Smooth muscle cell (in vitro differentiated cells): ENCODE measurements at regions not wholly inside any gene's neighbourhood (a gene's known extent, or its start where the extent isn't known, plus 50 kb on each side); places are given as distances from the start of the nearest gene placed in this dataset.

Experiments
- DNase-seq: peaks from one replicate; lab custom pipeline; 2025; ENCODE audit not compliant: unreplicated experiment; lab: John Stamatoyannopoulos, UW
- H2AFZ ChIP-seq: fragments of 200-600 bp; sonication (generic); 2 replicates; pipeline ENCODE4 v1.6.0; 2016; ENCODE audit warnings: antibody characterized with exemption, low read depth, mild to moderate bottlenecking
- H3F3A ChIP-seq: fragments of 200-600 bp; sonication (generic); 2 replicates; pipeline ENCODE4 v1.6.0; 2017; ENCODE audit warnings: antibody characterized with exemption, low read depth
- H3K27ac ChIP-seq: fragments of 200-600 bp; sonication (generic); 2 replicates; pipeline ENCODE4 v1.5.1; 2016; ENCODE audit warnings: low read depth, mild to moderate bottlenecking
- H3K27me3 ChIP-seq: fragments of 200-600 bp; sonication (generic); 2 replicates; pipeline ENCODE4 v1.6.1; 2016; ENCODE audit warnings: low read depth, mild to moderate bottlenecking
- H3K36me3 ChIP-seq: fragments of 200-600 bp; sonication (generic); 2 replicates; pipeline ENCODE4 v1.5.1; 2016; ENCODE audit warnings: low read depth
- H3K4me1 ChIP-seq: fragments of 200-600 bp; sonication (generic); 2 replicates; pipeline ENCODE4 v1.5.1; 2016; ENCODE audit warnings: low read depth
- H3K4me2 ChIP-seq: fragments of 200-600 bp; sonication (generic); 2 replicates; pipeline ENCODE4 v1.6.0; 2016; ENCODE audit warnings: mild to moderate bottlenecking
- H3K4me3 ChIP-seq: fragments of 200-600 bp; sonication (generic); 2 replicates; pipeline ENCODE4 v1.5.1; 2016; ENCODE audit warnings: mild to moderate bottlenecking
- H3K79me2 ChIP-seq: fragments of 200-600 bp; sonication (generic); 2 replicates; pipeline ENCODE4 v1.6.0; 2016; ENCODE audit warnings: low read depth, mild to moderate bottlenecking
- H3K9ac ChIP-seq: fragments of 200-600 bp; sonication (generic); 2 replicates; pipeline ENCODE4 v1.6.0; 2016; ENCODE audit warnings: low read depth
- H3K9me3 ChIP-seq: fragments of 200-600 bp; sonication (generic); replicated peaks from 2 replicates; pipeline ENCODE4 v1.5.1; 2016; ENCODE audit warnings: low read depth
- H4K20me1 ChIP-seq: fragments of 200-600 bp; sonication (generic); 2 replicates; pipeline ENCODE4 v1.6.0; 2016; ENCODE audit warnings: low read depth
- WGBS: methylation state at CpG from one replicate; pipeline ENCODE4 v1.1.7; 2016; ENCODE audit warnings: low lambda C conversion rate; 5-methylcytosine and 5-hydroxymethylcytosine counted together
- TF ChIP-seq, protein P1 (sequence below): fragments of 200-600 bp; sonication (generic); IDR thresholded peaks from 2 replicates; pipeline ENCODE4 v1.5.1; 2017; ENCODE audit warnings: borderline replicate concordance, mild to moderate bottlenecking, antibody characterized with exemption; ENCODE audit not compliant: insufficient read depth, poor library complexity, severe bottlenecking

DNA sequence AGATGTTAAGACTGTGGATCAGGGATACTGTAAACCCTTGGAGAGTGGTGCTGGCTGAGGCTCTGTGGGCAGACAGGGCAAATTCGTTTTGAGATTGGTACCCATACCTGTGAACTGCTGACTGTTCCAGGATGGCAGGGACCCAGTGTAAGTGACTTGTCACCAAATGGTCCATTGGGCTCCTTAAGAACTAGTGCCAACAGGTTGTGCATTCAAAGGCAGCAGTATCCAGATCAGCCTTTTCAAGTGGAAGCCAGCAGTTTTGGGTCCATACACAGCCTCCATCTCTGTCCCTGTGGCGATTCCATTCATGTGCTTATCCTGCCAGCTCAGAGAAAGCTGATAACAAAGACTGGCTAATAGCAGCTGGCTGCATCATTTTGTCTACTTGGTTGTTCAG lies 84.0 kb upstream of the SCOC start:
- 74% methylated on average over 2 of the region's 2 CpGs for WGBS
- no peak overlapping the region for H2AFZ ChIP-seq
- TF ChIP-seq, protein P1, sequence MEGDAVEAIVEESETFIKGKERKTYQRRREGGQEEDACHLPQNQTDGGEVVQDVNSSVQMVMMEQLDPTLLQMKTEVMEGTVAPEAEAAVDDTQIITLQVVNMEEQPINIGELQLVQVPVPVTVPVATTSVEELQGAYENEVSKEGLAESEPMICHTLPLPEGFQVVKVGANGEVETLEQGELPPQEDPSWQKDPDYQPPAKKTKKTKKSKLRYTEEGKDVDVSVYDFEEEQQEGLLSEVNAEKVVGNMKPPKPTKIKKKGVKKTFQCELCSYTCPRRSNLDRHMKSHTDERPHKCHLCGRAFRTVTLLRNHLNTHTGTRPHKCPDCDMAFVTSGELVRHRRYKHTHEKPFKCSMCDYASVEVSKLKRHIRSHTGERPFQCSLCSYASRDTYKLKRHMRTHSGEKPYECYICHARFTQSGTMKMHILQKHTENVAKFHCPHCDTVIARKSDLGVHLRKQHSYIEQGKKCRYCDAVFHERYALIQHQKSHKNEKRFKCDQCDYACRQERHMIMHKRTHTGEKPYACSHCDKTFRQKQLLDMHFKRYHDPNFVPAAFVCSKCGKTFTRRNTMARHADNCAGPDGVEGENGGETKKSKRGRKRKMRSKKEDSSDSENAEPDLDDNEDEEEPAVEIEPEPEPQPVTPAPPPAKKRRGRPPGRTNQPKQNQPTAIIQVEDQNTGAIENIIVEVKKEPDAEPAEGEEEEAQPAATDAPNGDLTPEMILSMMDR = no peak

DNA sequence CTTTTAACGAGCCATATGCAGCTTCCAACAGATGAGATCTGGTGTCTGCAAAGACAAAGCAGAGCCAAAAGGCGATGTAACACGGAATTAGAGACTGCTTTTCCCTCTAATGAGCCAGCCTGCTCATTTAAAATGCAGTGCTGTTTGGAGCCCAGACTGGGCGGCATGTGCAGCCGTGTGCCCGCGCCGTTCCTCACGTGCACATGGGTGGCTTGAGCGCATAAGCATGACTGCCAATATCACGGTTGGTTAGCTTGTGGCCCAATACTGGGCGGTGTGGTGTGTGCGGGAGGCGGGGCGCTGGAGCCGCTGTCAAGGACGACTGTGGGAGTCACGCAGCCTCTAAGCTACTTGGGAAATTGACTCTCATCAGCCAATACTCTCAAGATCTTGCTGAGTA lies 87.0 kb upstream of the SCOC start:
- no peaks in the 10 kb centered on the region for H3K79me2 ChIP-seq
- no peak overlapping the region for H3K4me2 ChIP-seq
- no peaks in the 10 kb centered on the region for H3K36me3 ChIP-seq
- H4K20me1 ChIP-seq = no peaks in the 10 kb centered on the region
- H3K4me3 ChIP-seq = no peak overlapping the region
- H3K27ac ChIP-seq = no peak overlapping the region
- H3K9ac ChIP-seq = no peak overlapping the region
- no peaks in the 10 kb centered on the region for H3K9me3 ChIP-seq
- peaks cover 8% of the 10 kb centered on the region for H3K4me1 ChIP-seq
- no peaks in the 10 kb centered on the region for H3K27me3 ChIP-seq
- no peaks in the 10 kb centered on the region for H3F3A ChIP-seq
- no peak for DNase-seq
- TF ChIP-seq, protein P1 = no peak
- no peak overlapping the region for H2AFZ ChIP-seq
- 78% methylated on average over 18 of the region's 18 CpGs for WGBS

More for the DNA sequence above, 84.0 kb upstream of the SCOC start:
- Histone ChIP-seq H3K36me3 (no peaks in the 10 kb centered on the region), H3K9ac (no peak overlapping the region), H3K27ac (no peak overlapping the region), H3K4me3 (no peak overlapping the region), H3K79me2 (no peaks in the 10 kb centered on the region), H3F3A (no peaks in the 10 kb centered on the region), H3K4me1 (peaks cover 8% of the 10 kb centered on the region), H3K27me3 (no peaks in the 10 kb centered on the region), H3K9me3 (no peaks in the 10 kb centered on the region), H3K4me2 (no peak overlapping the region), H4K20me1 (no peaks in the 10 kb centered on the region)
- DNase-seq = no peak

DNA sequence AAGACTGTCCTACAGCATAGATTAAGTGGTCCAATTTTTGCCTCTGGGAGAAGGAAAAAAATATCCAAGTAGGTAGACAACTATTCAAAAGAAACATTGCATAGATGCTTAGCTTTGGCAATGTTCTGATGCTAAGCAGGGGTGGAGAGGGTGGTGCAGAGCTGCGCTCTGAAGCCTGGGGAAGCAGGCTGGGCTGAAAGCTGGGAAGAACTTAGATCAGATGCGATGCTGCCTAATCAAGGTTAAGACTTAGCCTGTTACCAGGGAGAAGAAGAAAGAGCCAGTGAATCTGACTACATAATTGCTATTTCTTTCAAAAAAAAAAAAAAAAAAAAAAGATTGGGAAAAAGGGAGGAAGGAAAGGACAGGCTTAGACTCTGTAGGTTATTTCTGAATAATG lies 89.0 kb upstream of the SCOC start:
- Histone ChIP-seq H3K4me3 (no peak overlapping the region), H3K27me3 (no peaks in the 10 kb centered on the region), H3K9ac (no peak overlapping the region), H2AFZ (no peak overlapping the region), H4K20me1 (no peaks in the 10 kb centered on the region), H3K79me2 (no peaks in the 10 kb centered on the region), H3K4me2 (no peak overlapping the region), H3K4me1 (peaks cover 3% of the 10 kb centered on the region), H3K27ac (no peak overlapping the region), H3K36me3 (no peaks in the 10 kb centered on the region), H3F3A (no peaks in the 10 kb centered on the region), H3K9me3 (no peaks in the 10 kb centered on the region)
- 80% methylated on average over 2 of the region's 2 CpGs for WGBS
- TF ChIP-seq, protein P1 = no peak
- no peak for DNase-seq

DNA sequence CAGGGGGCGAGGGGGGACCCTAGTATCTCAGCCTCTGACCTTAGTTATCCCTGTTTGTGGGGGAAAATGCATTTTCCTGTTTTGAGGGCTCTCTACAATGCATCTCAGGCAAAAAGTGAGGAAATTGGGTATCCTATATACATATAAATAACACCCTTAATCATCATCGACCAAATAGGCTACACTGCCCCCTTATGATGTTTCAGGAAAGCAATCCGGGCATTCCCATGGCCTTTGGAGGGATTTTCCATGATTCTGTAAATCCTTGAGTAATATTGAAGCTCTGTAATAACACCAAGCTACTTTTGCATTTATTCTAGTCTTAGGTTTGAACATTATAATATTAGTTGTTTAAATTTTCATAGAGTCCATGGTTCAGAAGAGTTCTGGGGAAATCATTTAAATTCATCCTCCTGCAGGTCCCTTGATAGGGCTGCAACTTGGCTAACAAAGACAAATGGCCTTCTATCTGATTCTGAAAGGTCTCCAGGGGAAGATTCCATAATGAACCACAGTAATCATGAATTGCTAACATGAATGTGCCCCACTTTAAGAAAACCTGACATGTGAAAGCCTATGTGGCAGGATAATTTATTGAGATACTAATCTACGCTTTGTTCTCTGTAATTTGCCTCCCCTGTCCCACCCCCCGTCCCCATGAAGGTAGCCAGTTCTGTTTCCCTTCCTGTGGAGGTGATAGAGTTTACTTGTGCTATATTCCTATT lies 91.5 kb upstream of the SCOC start:
- WGBS = 84% methylated on average over 5 of the region's 5 CpGs
- no peak for DNase-seq

More for the DNA sequence above, 91.5 kb upstream of the SCOC start:
- TF ChIP-seq, protein P1 = no peak
- Histone ChIP-seq H3F3A (no peaks in the 10 kb centered on the region), H3K4me3 (no peak overlapping the region), H3K36me3 (no peaks in the 10 kb centered on the region), H3K4me1 (no peaks in the 10 kb centered on the region), H3K27ac (no peak overlapping the region), H4K20me1 (no peaks in the 10 kb centered on the region), H2AFZ (no peak overlapping the region), H3K79me2 (no peaks in the 10 kb centered on the region), H3K4me2 (no peak overlapping the region), H3K9me3 (no peaks in the 10 kb centered on the region), H3K9ac (no peak overlapping the region), H3K27me3 (no peaks in the 10 kb centered on the region)
